Activated naive CD4-positive, alpha-beta T cell treated with anti-CD3 and anti-CD28 coated beads for 36 hours (primary cell): ENCODE measurements at regions not wholly inside any gene's neighbourhood (a gene's known extent, or its start where the extent isn't known, plus 50 kb on each side); places are given as distances from the start of the nearest gene placed in this dataset.

Experiments
- CTCF ChIA-PET: fragments of 350-600 bp; sonication (Branson Sonifier 250); formaldehyde crosslinking; loops from one replicate; lab custom pipeline; 2021; ENCODE audit warnings: antibody characterized with exemption; lab: Charles Lee
- DNase-seq: peaks from one replicate; pipeline ENCODE4 v3.0.0-alpha.2; 2020
- H3K27ac Mint-ChIP-seq: one replicate; pipeline ENCODE4 v1.8.0; 2021; ENCODE audit warnings: mild to moderate bottlenecking, mixed read lengths
- H3K27me3 Mint-ChIP-seq: one replicate; pipeline ENCODE4 v1.8.0; 2021; ENCODE audit warnings: low read depth, mixed read lengths
- H3K36me3 Mint-ChIP-seq: one replicate; pipeline ENCODE4 v1.8.0; 2021; ENCODE audit warnings: low read depth, mixed read lengths
- H3K4me1 Mint-ChIP-seq: one replicate; pipeline ENCODE4 v1.8.0; 2021; ENCODE audit warnings: low read depth, mixed read lengths
- H3K4me3 Mint-ChIP-seq: one replicate; pipeline ENCODE4 v1.8.0; 2021; ENCODE audit warnings: mild to moderate bottlenecking, moderate library complexity, mixed read lengths
- H3K9me3 Mint-ChIP-seq: one replicate; pipeline ENCODE4 v1.8.0; 2021; ENCODE audit warnings: mixed read lengths
- intact Hi-C: fragments of 100-400 bp; cut with micrococcal nuclease; formaldehyde crosslinking; loops from one replicate; pipeline ENCODE4 v1.15.1; 2023

DNA sequence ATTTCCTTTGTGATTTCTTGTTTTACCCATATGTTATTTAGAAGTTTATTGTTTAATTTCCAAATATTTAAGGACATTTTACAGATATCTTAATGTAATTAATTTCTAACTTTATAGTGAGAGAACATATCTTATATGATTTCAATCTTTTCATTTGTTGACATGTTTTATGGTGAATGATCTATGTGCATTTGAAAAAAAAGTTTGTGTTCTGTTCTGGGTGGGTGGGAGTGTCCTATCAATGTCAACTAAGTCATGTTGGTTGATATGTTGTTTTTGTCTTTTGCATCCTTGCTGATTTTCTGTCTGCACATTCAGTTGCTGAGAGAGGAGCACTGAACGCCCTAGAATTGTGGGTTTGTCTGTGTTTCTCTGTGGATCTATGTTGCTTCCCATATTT lies 50.3 kb upstream of the CBFA2T3 start:
- H3K36me3 Mint-ChIP-seq, result no peaks in the 10 kb centered on the region
- no peaks in the 10 kb centered on the region for H3K27me3 Mint-ChIP-seq
- H3K27ac Mint-ChIP-seq, result no peak overlapping the region
- H3K4me1 Mint-ChIP-seq, result peaks cover 37% of the 10 kb centered on the region
- CTCF ChIA-PET, result no interaction called here
- intact Hi-C loops, result loop anchor here (2.0 kb wide), 1 partner anchor 88 kb away; no protein-coding TSS in a partner anchor
- H3K4me3 Mint-ChIP-seq, result no peak overlapping the region
- H3K9me3 Mint-ChIP-seq, result peaks cover 21% of the 10 kb centered on the region
- DNase-seq, result no peak

DNA sequence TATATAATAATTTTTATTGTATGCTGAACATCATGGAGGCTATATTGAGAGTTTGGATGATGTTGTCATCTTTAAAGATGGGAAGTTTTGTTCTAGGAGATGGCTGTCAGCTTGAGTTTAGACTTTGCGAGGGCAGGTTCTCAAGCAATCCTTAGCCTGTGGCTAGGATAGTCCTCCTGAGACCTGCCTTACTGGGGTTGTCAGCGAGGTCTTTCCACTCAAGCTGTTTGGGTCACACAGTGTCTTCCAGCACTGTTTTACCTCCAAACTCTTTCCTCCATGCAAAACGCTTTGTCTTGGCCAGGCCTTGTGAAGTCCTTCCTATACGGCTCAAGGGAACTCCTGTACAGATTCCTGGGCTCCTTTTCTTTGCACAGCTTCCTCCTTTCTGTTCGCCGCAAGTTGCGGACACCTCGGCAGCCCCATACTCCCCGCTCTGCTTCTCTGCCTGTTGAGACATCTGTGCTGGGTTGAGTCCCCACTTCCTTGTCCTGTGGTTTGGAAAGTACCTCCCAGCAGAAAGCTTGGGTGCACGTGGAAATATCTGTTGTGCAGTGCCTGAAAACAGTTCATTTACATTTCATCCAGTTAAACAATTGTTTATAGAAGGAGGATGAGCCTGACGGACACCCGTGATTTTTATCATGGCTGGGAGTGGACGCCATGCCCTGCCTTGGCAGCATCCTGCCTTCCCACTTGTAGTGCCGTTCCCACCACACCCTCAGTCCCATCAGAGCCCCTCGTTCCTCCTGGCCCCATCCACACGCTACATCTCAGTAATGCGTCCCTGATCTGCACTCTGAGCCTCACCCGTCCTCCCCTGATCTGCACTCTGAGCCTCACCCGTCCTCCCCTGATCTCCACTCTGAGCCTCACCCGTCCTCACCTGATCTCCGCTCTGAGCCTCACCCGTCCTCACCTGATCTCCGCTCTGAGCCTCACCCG lies 55.0 kb upstream of the CBFA2T3 start:
- peak; percentile 77 for DNase-seq
- intact Hi-C loops, result loop anchor here (1.0 kb wide), 1 partner anchor 65 kb away; no protein-coding TSS in a partner anchor
- H3K4me1 Mint-ChIP-seq, result peaks cover 44% of the 10 kb centered on the region
- peak overlapping the region; percentile 65 for H3K4me3 Mint-ChIP-seq
- H3K36me3 Mint-ChIP-seq, result no peaks in the 10 kb centered on the region
- CTCF ChIA-PET, result no interaction called here
- H3K27ac Mint-ChIP-seq, result peak overlapping the region; percentile 67
- H3K9me3 Mint-ChIP-seq, result peaks cover 9% of the 10 kb centered on the region
- no peaks in the 10 kb centered on the region for H3K27me3 Mint-ChIP-seq

DNA sequence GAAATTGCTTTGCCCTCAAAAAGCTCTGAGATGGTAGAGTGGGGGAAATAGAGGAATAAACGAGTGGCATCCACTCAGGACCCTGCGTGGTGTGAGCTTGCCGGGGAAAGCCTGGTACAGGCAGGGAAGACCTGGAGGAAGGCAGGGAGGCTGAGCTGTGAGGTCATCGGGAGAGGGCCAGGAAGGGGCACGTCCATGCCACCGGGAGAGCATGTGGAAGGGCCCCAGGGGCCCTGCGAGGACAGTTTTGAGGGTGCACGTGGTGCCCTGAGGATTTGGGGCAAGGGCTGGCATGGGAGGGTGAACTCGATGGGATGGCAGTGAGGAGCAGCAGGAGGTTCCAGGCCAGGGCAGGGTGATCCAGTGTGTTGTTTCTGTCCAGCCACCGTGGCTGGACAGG lies 56.3 kb upstream of the CBFA2T3 start:
- Mint-ChIP-seq H3K27ac (no peak overlapping the region), H3K36me3 (no peaks in the 10 kb centered on the region)

DNA sequence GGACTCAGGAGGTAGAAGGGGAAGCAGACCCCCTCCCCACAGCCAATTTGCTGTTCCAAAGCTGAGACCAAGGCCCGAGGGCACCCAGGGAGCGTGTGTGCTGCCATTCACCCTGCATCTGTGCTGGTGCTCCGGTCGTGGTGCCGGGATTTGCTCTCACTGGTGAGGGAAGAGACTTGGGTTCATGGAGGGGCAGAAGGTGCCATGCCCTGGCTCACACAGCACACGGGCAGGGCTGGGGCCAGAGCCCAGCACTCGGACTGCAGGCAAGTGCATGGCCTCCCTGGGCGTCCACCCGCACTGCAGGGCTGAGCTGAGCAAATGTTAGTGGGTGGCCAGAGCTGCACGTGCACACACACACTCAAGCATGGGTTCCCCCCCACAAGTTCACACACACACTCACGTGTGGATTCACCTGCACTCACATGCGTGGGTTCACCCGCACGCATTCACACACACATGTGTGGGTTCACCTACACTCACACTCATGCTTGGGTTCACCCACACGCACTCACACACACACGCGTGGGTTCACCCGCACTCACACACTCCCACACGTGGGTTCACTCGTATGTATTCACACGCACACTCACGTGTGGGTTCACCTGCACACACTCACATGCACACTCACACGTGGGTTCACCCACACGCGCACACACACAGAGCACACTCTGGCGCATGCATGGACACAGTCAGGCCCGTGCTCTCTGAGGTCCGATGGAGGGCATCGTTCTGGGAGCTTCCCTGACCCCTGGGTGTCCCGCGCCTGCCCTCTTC lies 57.0 kb upstream of the CBFA2T3 start:
- DNase-seq, result no peak
- CTCF ChIA-PET, result interaction anchor here (0.5 kb wide), 1 partner anchor 11 kb away, joined by 4 read pairs; no protein-coding TSS in a partner anchor
- Mint-ChIP-seq H3K36me3 (no peaks in the 10 kb centered on the region), H3K27ac (no peak overlapping the region), H3K4me1 (peaks cover 44% of the 10 kb centered on the region), H3K4me3 (no peak overlapping the region), H3K27me3 (peaks cover 2% of the 10 kb centered on the region), H3K9me3 (peaks cover 5% of the 10 kb centered on the region)
- intact Hi-C loops, result no loop called here

More for the DNA sequence above, 56.3 kb upstream of the CBFA2T3 start:
- intact Hi-C loops, result no loop called here
- Mint-ChIP-seq H3K4me1 (peaks cover 44% of the 10 kb centered on the region), H3K27me3 (peaks cover 2% of the 10 kb centered on the region), H3K9me3 (peaks cover 5% of the 10 kb centered on the region), H3K4me3 (no peak overlapping the region)
- no peak for DNase-seq
- CTCF ChIA-PET, result no interaction called here

DNA sequence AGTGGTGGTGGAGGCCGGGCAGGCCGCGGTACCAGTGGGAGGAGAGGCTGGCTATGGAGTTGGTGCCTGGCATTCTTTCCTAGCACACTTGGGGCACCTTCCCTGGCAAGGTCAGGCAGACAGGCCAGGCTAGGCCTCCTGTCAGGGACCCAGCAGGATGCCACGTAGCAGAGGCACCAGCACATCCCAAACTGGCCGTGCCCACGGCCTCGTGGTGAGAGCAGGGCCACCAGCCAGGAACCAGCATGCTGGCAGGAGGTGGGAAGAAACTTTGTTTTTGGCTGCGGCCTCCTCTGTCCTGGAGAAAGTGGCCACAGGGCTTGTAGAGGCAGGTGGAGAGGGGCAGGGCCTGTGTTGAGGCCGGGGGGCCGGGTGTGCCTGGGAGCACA lies 57.6 kb upstream of the CBFA2T3 start:
- H3K27me3 Mint-ChIP-seq, result peaks cover 2% of the 10 kb centered on the region
- intact Hi-C loops, result no loop called here
- no peak for DNase-seq
- peaks cover 5% of the 10 kb centered on the region for H3K9me3 Mint-ChIP-seq
- CTCF ChIA-PET, result interaction anchor here (0.5 kb wide), 1 partner anchor 12 kb away, joined by 4 read pairs; no protein-coding TSS in a partner anchor
- H3K36me3 Mint-ChIP-seq, result no peaks in the 10 kb centered on the region
- peaks cover 44% of the 10 kb centered on the region for H3K4me1 Mint-ChIP-seq
- no peak overlapping the region for H3K4me3 Mint-ChIP-seq
- H3K27ac Mint-ChIP-seq, result no peak overlapping the region

DNA sequence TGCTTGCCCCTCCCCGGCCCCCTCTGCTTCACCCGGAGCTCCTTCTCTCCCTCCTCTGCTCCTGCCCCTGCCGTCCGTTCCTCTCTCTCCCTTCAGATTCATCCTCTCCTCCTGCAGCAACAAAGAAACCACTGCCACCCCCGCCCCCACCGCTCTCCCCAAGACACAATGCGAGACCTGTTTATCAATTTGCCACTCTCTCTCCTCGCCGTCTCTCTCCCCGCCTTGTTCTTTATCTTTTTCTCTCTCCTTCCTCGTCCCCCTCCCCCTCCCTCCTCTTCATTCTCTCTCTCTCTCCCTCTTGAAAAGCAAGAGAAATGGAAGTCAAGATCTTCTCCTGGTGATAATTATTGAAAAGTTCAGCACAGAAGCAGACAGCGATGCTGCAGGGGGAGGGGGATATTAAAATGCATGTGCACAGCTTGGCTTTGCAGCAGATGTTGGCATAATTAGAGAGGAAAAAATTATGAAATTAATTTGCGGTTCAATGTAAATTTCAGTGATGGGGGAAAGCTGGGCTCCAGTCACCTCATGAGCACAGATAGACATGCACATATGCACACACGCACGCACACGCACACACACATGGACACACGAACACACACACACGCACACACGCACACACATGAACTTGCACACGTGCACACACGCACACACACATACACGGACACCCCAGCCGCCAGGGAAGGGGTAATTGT lies 58.1 kb upstream of the CBFA2T3 start:
- CTCF ChIA-PET, result interaction anchor here (0.5 kb wide), 1 partner anchor 13 kb away, joined by 4 read pairs; no protein-coding TSS in a partner anchor
- Mint-ChIP-seq H3K27me3 (peaks cover 2% of the 10 kb centered on the region), H3K27ac (no peak overlapping the region), H3K4me1 (peaks cover 44% of the 10 kb centered on the region), H3K9me3 (peaks cover 5% of the 10 kb centered on the region), H3K4me3 (no peak overlapping the region), H3K36me3 (no peaks in the 10 kb centered on the region)
- DNase-seq, result no peak
- intact Hi-C loops, result no loop called here

DNA sequence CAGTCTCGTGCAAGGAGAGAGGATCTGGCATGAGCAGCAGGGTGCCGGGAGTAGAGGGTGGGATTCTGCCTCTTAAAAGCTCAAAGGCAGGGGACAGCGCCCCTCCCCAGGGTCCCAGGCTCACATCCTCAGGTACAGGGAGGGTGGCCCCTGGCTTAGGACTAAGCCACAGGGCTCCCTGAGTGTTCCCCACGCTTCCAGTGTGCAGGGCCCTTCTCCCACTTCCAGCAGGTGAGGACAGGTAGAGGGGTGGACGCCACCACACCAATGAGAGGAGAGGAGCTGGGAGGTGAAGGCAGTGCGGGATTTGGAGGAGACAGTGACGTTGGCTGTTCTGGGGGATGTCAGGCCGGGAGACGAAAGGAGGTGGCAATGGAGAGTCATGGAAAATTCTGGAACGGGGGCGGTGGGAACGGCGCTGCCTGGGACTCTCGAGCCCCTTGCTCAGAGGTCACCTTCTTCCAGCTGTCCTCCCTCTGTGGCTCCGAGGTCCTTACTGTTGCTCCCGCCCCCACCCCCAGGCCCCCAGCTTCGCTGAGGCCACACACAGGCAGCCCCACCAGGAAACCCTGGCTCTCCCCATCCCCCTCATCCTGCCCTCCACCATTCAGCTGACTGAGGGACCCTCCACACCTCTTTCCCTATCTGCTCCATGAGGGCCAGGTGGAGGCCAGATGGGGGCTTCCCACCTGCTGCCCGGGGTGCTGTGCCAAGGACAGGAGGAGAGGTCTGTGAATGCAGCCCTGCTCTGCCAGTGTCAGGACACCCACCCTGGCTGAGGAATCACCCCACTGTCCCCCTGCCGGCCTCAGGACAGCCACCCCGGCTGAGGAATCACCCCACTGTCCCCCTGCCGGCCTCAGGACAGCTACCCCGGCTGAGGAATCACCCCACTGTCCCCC lies 57.7 kb upstream of the ACSF3 start:
- Mint-ChIP-seq H3K27ac (no peak overlapping the region), H3K4me3 (no peak overlapping the region), H3K27me3 (peaks cover 2% of the 10 kb centered on the region), H3K9me3 (peaks cover 3% of the 10 kb centered on the region), H3K36me3 (no peaks in the 10 kb centered on the region), H3K4me1 (peaks cover 44% of the 10 kb centered on the region)
- CTCF ChIA-PET, result no interaction called here
- intact Hi-C loops, result no loop called here
- no peak for DNase-seq

DNA sequence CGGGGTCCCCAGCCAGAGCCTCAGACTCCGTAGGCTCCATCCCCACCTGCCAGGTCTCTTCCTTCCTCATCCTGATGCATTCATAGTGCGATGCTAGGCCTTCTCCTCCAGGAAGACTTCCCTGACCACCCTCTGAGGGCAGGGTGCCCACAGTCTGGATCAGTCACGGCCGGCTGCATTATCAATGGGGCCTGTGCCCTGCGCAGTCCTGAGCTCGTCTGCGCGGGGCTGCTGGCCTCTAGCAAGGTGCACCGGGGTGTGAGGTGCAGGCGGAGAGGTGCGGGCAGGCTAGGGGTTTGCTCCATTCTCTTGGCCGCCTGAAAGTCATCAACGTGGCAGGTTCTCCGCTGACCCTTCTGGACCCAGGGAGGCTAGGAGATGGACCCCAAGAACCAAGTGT lies 56.9 kb upstream of the ACSF3 start:
- Mint-ChIP-seq H3K4me1 (peaks cover 39% of the 10 kb centered on the region), H3K4me3 (no peak overlapping the region), H3K36me3 (no peaks in the 10 kb centered on the region), H3K27me3 (peaks cover 2% of the 10 kb centered on the region), H3K9me3 (no peaks in the 10 kb centered on the region), H3K27ac (no peak overlapping the region)
- CTCF ChIA-PET, result no interaction called here
- intact Hi-C loops, result no loop called here
- no peak for DNase-seq

DNA sequence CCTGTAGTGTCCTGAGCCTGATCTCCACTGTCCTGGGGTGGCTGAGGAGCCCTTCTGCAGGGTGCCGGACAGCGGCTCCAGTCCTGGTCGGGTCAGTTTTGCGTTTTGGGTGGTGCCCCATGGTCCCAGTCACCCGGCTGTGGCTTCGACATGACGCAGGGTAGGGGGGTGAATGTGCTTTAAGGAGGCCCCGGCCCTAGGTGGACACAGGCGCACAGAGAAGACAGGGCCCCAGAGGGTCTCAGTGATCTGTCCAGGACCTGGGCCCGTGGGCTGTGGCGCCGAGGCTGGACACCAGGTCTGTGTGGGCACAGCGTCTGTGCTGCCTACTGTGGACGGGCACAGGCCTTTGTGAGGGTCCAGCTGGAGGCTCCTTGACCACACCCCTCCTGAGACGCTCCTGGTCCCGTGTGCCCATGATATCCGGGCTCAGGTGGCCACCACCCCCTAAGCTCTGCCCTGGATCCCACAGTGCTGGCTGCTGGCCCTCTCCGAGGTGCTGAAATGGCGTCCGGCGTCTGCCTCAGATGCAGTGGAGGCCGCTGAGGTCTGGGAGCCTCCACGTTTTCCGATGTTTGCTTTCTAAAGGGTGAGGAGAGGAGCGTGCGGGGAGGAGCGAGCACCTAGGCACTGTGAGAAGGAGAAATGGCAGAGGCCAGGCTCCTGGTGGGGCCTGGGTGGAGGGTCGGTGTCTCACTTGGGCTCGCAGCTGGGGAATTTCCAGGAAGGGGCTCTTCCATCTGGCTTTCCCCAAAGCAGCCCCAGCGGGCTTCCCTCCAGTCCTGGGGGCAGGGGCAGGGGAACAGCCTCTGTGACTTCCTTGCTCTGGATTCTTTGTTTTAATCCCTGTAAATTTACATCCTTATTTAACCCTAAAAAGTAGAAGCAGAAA lies 56.1 kb upstream of the ACSF3 start:
- CTCF ChIA-PET, result no interaction called here
- intact Hi-C loops, result no loop called here
- peak; percentile 56 for DNase-seq
- Mint-ChIP-seq H3K27ac (no peak overlapping the region), H3K27me3 (peaks cover 2% of the 10 kb centered on the region), H3K4me1 (peaks cover 32% of the 10 kb centered on the region), H3K9me3 (no peaks in the 10 kb centered on the region), H3K36me3 (no peaks in the 10 kb centered on the region), H3K4me3 (no peak overlapping the region)

DNA sequence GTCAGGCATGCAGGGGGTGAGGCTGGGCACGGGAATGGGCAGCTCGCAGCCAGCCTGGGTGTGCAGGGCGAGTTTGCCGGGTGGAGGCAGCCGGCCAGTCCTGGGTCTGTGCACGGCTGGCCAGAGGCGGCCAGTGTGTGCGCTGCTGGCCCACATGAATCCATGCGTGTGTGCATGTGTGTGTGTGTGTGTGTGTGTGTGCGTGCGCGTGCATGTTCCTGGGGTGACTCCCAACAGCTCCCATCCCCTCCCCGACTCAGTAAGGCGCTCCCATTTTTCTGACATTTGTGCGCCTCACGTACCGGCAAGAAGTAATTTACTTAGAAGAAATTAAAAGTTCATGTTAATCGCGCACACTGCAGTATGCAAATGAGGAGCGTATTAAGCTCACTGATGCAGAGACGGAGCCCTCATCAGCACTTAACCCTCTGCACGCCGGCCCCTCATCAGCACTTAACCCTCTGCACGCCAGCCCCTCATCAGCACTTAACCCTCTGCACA lies 55.4 kb upstream of the ACSF3 start:
- intact Hi-C loops, result no loop called here
- Mint-ChIP-seq H3K36me3 (no peaks in the 10 kb centered on the region), H3K27ac (no peak overlapping the region), H3K27me3 (peaks cover 2% of the 10 kb centered on the region), H3K4me3 (no peak overlapping the region), H3K4me1 (peaks cover 29% of the 10 kb centered on the region), H3K9me3 (no peaks in the 10 kb centered on the region)
- CTCF ChIA-PET, result no interaction called here
- DNase-seq, result no peak
